GM12878 (cell line): ENCODE measurements at regions not wholly inside any gene's neighbourhood (a gene's known extent, or its start where the extent isn't known, plus 50 kb on each side); places are given as distances from the start of the nearest gene placed in this dataset.

Experiments
- BHLHE40 ChIP-seq, 2 experiments: fragments of 450-650 bp in 1 of 2; IDR thresholded peaks; 2 replicates each; pipeline ENCODE4 v1.6.1; 2011 to 2017; ENCODE audit warnings: low read depth in 2 of 2, borderline replicate concordance in 1 of 2, improper control_type of control experiment in 1 of 2, low read length in 1 of 2, mild to moderate bottlenecking in 1 of 2
- CEBPZ ChIP-seq: fragments of 150-350 bp; IDR thresholded peaks from 2 replicates; pipeline ENCODE4 v1.6.1; 2016; ENCODE audit warnings: low read depth, low read length
- GABPA ChIP-seq: IDR thresholded peaks from 2 replicates; pipeline ENCODE4 v1.6.1; 2014; ENCODE audit warnings: antibody characterized with exemption, low read depth, mild to moderate bottlenecking, inconsistent platforms
- HCFC1 ChIP-seq: fragments of 150-350 bp; IDR thresholded peaks from 2 replicates; pipeline ENCODE4 v1.6.1; 2014; ENCODE audit warnings: low read length
- POLR2A ChIP-seq: IDR thresholded peaks from 2 replicates; pipeline ENCODE4 v1.6.1; 2011; ENCODE audit warnings: low read depth, mild to moderate bottlenecking, low read length
- SIN3A ChIP-seq: IDR thresholded peaks from 2 replicates; pipeline ENCODE4 v1.6.1; 2012; ENCODE audit warnings: low read depth, low read length, improper control_type of control experiment
- SREBF1 ChIP-seq: IDR thresholded peaks from 2 replicates; pipeline ENCODE4 v1.6.1; 2012; ENCODE audit warnings: mild to moderate bottlenecking, low read length
- TARDBP ChIP-seq: IDR thresholded peaks from 2 replicates; pipeline ENCODE4 v1.6.1; 2016; ENCODE audit warnings: borderline replicate concordance
- USF2 ChIP-seq: IDR thresholded peaks from 2 replicates; pipeline ENCODE4 v1.6.1; 2011; ENCODE audit warnings: low read depth, low read length, improper control_type of control experiment, borderline replicate concordance
- YBX1 ChIP-seq: fragments of 450-650 bp; IDR thresholded peaks from 2 replicates; pipeline ENCODE4 v1.6.1; 2016; ENCODE audit warnings: antibody characterized with exemption
- YY1 ChIP-seq: IDR thresholded peaks from 2 replicates; pipeline ENCODE4 v1.6.1; 2011; ENCODE audit warnings: low read depth, mild to moderate bottlenecking, low read length

- TF ChIP-seq GABPA, result no peak
- no peak for TF ChIP-seq SREBF1
- no peak for TF ChIP-seq BHLHE40 (IDR thresholded peaks at IDR 0.05; ENCODE audit: borderline replicate concordance in 1 of 2, low read depth in 2 of 2, low read length in 1 of 2)
- TF ChIP-seq SIN3A, result no peak
- no peak for TF ChIP-seq USF2
- TF ChIP-seq YY1, result no peak
- no peak for TF ChIP-seq CEBPZ
- no peak for TF ChIP-seq HCFC1
- TF ChIP-seq TARDBP, result no peak
- TF ChIP-seq YBX1, result no peak
- TF ChIP-seq POLR2A, result no peak
These were observed 197.9 kb upstream of the ANO3 start for GRCh38 chr11:26134053-26134452.
